Lower leg skin (tissue), 4 donors: ENCODE measurements at regions not wholly inside any gene's neighbourhood (a gene's known extent, or its start where the extent isn't known, plus 50 kb on each side); places are given as distances from the start of the nearest gene placed in this dataset.

Experiments
- DNase-seq, 2 donors: peaks; one replicate each; pipeline ENCODE4 v3.0.0-alpha.2; 2019; ENCODE audit warnings: low spot score in 2 of 2
- H3K4me3 ChIP-seq: fragments of 200-600 bp; sonication (generic); 2 replicates; pipeline ENCODE4 v1.5.1; 2017; ENCODE audit warnings: mild to moderate bottlenecking, low read depth; ENCODE audit not compliant: poor library complexity, severe bottlenecking
- POLR2A ChIP-seq, 2 donors: fragments of 450-650 bp; IDR thresholded peaks; one replicate each; pipeline ENCODE4 v1.6.1; 2016 to 2017; ENCODE audit warnings: antibody characterized with exemption in 2 of 2, mild to moderate bottlenecking in 1 of 2, moderate library complexity in 1 of 2
- whole genome bisulfite sequencing, 2 donors: methylation state at CpG; one replicate each; pipeline ENCODE4 v1.1.5; 2018; 5-methylcytosine and 5-hydroxymethylcytosine counted together
- intact Hi-C: fragments of 100-400 bp; cut with DNase I; formaldehyde crosslinking; loops from one replicate; pipeline ENCODE4 v1.15.0; 2023; ENCODE audit warnings: low total_unique reads
- TF ChIP-seq, protein P1 (sequence below), 3 donors: fragments of 450-650 bp; IDR thresholded peaks; one replicate each; pipeline ENCODE4 v1.5.1; 2016; ENCODE audit warnings: antibody characterized with exemption in 3 of 3, mild to moderate bottlenecking in 3 of 3, moderate library complexity in 2 of 3

DNA sequence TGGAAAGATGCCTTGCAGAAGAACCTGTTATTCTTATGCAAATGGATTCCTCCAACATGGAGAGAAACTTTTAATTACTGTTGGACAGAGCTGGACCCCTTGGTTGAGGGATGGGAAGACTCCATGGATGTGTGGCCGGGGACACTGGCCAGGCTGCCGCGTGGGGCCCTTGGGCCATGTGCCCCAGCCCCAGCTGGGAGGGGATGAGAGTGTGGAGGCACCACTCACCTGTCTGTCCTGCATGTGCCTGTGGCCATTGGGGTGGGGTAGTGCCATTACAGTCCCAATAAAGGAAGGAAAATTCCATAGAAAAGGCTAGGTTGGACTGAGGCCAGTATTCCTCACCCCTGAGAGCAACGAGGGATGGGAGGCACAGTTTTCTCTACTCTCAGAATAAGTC is 564.5 kb upstream of the PTBP2 start:
- intact Hi-C loops: no loop called here
- no peak for TF ChIP-seq POLR2A (IDR thresholded peaks at IDR 0.05)
- TF ChIP-seq, protein P1, sequence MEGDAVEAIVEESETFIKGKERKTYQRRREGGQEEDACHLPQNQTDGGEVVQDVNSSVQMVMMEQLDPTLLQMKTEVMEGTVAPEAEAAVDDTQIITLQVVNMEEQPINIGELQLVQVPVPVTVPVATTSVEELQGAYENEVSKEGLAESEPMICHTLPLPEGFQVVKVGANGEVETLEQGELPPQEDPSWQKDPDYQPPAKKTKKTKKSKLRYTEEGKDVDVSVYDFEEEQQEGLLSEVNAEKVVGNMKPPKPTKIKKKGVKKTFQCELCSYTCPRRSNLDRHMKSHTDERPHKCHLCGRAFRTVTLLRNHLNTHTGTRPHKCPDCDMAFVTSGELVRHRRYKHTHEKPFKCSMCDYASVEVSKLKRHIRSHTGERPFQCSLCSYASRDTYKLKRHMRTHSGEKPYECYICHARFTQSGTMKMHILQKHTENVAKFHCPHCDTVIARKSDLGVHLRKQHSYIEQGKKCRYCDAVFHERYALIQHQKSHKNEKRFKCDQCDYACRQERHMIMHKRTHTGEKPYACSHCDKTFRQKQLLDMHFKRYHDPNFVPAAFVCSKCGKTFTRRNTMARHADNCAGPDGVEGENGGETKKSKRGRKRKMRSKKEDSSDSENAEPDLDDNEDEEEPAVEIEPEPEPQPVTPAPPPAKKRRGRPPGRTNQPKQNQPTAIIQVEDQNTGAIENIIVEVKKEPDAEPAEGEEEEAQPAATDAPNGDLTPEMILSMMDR (IDR thresholded peaks at IDR 0.05): no peak
- no peak for DNase-seq
- WGBS, 2 donors: 77 to 84% methylated on average over 4 of the region's 4 CpGs
- H3K4me3 ChIP-seq: no peak overlapping the region

DNA sequence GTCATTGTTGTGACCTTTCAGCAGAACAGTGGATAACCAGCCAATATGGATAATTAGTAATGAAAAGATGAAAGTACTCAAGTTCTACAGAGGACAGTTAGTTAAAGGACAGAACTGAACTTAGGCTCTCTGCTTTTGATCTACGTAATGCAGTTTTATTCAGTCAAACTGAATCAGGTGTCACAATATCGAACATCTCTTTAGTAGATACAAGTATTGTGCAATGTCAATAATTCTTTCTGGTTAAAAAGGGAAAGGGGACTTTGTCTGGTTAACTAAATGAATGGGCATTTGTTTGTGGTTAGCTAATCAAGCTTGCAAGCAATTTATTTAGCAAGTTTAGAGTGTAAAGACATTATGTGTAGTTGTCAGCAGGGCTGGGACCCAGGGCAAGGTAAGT is 562.2 kb upstream of the PTBP2 start:
- WGBS, 2 donors: 88 to 93% methylated on average over 2 of the region's 2 CpGs
- H3K4me3 ChIP-seq: no peak overlapping the region
- TF ChIP-seq, protein P1 (IDR thresholded peaks at IDR 0.05): no peak
- TF ChIP-seq POLR2A (IDR thresholded peaks at IDR 0.05): no peak
- no peak for DNase-seq
- intact Hi-C loops: no loop called here

DNA sequence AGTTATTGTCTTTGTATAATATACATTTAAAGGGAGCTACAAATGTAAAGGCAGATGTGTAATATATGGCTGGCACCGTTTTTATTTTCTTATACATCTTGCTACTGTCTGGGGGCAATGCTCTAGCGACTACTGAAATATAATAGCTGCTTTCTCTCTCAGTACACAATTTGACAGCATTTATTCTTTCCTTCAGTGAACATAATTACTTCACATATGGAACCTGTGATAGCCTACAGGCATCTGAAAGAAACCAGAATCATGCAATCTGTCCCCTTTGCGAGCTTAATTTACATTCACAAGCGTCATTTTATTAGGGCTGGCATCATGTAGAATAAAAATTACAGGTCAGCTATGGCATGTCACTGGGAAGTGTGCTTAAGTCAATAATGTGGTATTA is 557.5 kb upstream of the PTBP2 start:
- WGBS, 2 donors: 42 to 53% methylated on average over 4 of the region's 4 CpGs
- DNase-seq: no peak
- H3K4me3 ChIP-seq: no peak overlapping the region
- intact Hi-C loops: no loop called here
- TF ChIP-seq, protein P1 (IDR thresholded peaks at IDR 0.05): no peak
- TF ChIP-seq POLR2A (IDR thresholded peaks at IDR 0.05): no peak

DNA sequence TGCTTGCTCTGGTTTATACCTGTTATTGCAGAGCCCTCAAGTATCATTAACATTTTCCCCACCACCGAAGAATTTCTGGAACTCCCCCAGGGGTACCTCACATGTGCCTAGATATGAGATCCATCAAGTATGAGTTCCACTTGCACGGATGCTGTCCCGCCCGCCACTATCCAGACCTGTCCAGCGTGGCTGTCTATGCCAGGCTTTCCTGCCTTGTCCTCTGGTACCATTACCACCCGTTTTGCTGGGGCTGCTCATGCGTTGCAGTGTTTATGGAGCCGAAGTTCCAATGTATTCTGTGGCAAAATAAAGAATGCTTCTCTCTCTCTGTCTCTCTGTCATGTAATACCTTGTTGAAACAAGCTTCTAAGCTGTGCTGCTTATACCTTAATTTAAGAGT is 543.5 kb upstream of the PTBP2 start:
- TF ChIP-seq, protein P1 (IDR thresholded peaks at IDR 0.05): no peak
- no peak overlapping the region for H3K4me3 ChIP-seq
- DNase-seq: no peak
- 87% methylated on average over 8 of the region's 8 CpGs for WGBS, 2 donors
- intact Hi-C loops: no loop called here

DNA sequence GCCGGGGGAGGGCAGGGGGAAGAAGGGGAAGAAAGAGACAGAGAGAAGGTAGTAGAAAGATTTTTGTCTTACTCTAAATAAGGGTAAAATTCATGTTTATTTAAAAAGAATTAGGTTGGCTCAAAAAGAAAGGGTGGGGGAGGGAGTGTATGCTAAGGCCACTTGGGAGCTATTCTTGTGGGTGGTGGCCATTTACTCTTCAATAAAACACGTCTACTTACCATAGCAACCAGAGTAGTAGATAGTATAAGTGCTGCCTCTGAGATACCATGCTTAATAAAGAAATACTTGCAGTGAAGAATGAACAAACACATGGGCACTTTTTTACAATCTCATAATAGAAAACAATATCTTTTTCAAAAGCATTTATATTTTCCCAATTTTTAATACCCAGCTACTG is 538.1 kb upstream of the PTBP2 start:
- intact Hi-C loops: no loop called here
- WGBS, 2 donors: 59 to 63% methylated on average over 2 of the region's 2 CpGs
- TF ChIP-seq POLR2A (IDR thresholded peaks at IDR 0.05): no peak
- TF ChIP-seq, protein P1 (IDR thresholded peaks at IDR 0.05): no peak
- H3K4me3 ChIP-seq: no peak overlapping the region
- no peak for DNase-seq

DNA sequence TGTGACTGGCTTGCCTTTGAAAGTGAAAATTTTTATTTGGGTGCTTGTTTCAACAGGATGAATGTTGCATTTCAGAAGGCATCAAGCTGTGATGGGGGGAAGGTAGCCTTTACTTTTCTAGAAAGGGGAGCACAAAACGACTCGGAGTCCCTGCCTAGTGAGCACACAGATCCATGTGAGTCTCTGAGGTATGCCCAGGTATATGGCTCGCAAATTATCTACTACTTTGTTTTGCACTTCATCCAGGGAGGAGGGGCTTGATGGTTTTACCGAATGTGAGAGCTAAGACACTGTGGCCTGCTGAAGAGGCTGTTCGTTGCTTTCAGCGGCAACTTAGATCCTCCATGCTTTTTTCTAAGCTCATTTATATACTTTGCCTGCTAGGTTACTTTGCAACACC is 537.7 kb upstream of the PTBP2 start:
- intact Hi-C loops: no loop called here
- no peak overlapping the region for H3K4me3 ChIP-seq
- no peak for TF ChIP-seq POLR2A (IDR thresholded peaks at IDR 0.05)
- TF ChIP-seq, protein P1 (IDR thresholded peaks at IDR 0.05): no peak
- DNase-seq: no peak
- 74 to 76% methylated on average over 6 of the region's 6 CpGs for WGBS, 2 donors
